ENCODE measurements at regions not wholly inside any gene's neighbourhood (a gene's known extent, or its start where the extent isn't known, plus 50 kb on each side); places are given as distances from the start of the nearest gene placed in this dataset.
"Not testable (repeated sequence)": the region's sequence is repeated elsewhere in the genome, so short reads cannot be mapped to it uniquely, and the experiment has no call there.

GRCh38 chr13:59300355-59301173, 863.2 kb downstream of the DIAPH3 start:
- no peak for DNase-seq (ENCODE audit: low spot score)

GRCh38 chr13:59301174-59301567, 862.6 kb downstream of the DIAPH3 start:
- no peak for DNase-seq (ENCODE audit: low spot score)

- DNase-seq (ENCODE audit: low spot score), result no peak
These were observed 860.3 kb downstream of the DIAPH3 start for GRCh38 chr13:59303433-59303832.

- no peak for DNase-seq (ENCODE audit: low spot score)
These were observed 859.1 kb downstream of the DIAPH3 start for GRCh38 chr13:59304596-59304995.

GRCh38 chr13:59305896-59306295, 857.8 kb downstream of the DIAPH3 start:
- DNase-seq (ENCODE audit: low spot score), result no peak

- DNase-seq (ENCODE audit: low spot score), result no peak
These were observed 851.0 kb downstream of the DIAPH3 start for GRCh38 chr13:59312776-59313175.

GRCh38 chr13:59318320-59318930, 845.3 kb downstream of the DIAPH3 start:
- peak; percentile 54 for DNase-seq (ENCODE audit: low spot score)

GRCh38 chr13:59319276-59319675, 844.5 kb downstream of the DIAPH3 start:
- DNase-seq (ENCODE audit: low spot score), result no peak

- no peak for DNase-seq (ENCODE audit: low spot score)
These were observed 843.7 kb downstream of the DIAPH3 start for GRCh38 chr13:59320021-59320420.

GRCh38 chr13:59324401-59324800, 839.3 kb downstream of the DIAPH3 start:
- DNase-seq (ENCODE audit: low spot score), result not testable (repeated sequence)

- no peak for DNase-seq (ENCODE audit: low spot score)
These were observed 837.0 kb downstream of the DIAPH3 start for GRCh38 chr13:59326717-59327116.

- no peak for DNase-seq (ENCODE audit: low spot score)
These were observed 833.0 kb downstream of the DIAPH3 start for GRCh38 chr13:59330764-59331163.

- no peak for DNase-seq (ENCODE audit: low spot score)
These were observed 830.8 kb downstream of the DIAPH3 start for GRCh38 chr13:59332966-59333365.

- DNase-seq (ENCODE audit: low spot score), result no peak
These were observed 826.7 kb downstream of the DIAPH3 start for GRCh38 chr13:59337070-59337469.

- DNase-seq (ENCODE audit: low spot score), result no peak
These were observed 823.6 kb downstream of the DIAPH3 start for GRCh38 chr13:59340151-59340550.

GRCh38 chr13:59340581-59340980, 823.1 kb downstream of the DIAPH3 start:
- no peak for DNase-seq (ENCODE audit: low spot score)

- no peak for DNase-seq (ENCODE audit: low spot score)
These were observed 821.3 kb downstream of the DIAPH3 start for GRCh38 chr13:59342400-59342799.

- no peak for DNase-seq (ENCODE audit: low spot score)
These were observed 820.6 kb downstream of the DIAPH3 start for GRCh38 chr13:59343132-59343531.

- DNase-seq (ENCODE audit: low spot score), result no peak
These were observed 819.5 kb downstream of the DIAPH3 start for GRCh38 chr13:59343993-59344822.

- no peak for DNase-seq (ENCODE audit: low spot score)
These were observed 818.4 kb downstream of the DIAPH3 start for GRCh38 chr13:59345311-59345710.

GRCh38 chr13:59346999-59347723, 816.6 kb downstream of the DIAPH3 start:
- no peak for DNase-seq (ENCODE audit: low spot score)

- DNase-seq (ENCODE audit: low spot score), result no peak
These were observed 815.1 kb downstream of the DIAPH3 start for GRCh38 chr13:59348617-59349016.

Data from globus pallidus (tissue), 1 donor.